ENCODE measurements at regions not wholly inside any gene's neighbourhood (a gene's known extent, or its start where the extent isn't known, plus 50 kb on each side); places are given as distances from the start of the nearest gene placed in this dataset.

- no peak for DNase-seq (ENCODE audit: low read depth)
- H3K4me3 ChIP-seq (ENCODE audit: low read depth, low read length): no peak overlapping the region
- TF ChIP-seq, protein P1, sequence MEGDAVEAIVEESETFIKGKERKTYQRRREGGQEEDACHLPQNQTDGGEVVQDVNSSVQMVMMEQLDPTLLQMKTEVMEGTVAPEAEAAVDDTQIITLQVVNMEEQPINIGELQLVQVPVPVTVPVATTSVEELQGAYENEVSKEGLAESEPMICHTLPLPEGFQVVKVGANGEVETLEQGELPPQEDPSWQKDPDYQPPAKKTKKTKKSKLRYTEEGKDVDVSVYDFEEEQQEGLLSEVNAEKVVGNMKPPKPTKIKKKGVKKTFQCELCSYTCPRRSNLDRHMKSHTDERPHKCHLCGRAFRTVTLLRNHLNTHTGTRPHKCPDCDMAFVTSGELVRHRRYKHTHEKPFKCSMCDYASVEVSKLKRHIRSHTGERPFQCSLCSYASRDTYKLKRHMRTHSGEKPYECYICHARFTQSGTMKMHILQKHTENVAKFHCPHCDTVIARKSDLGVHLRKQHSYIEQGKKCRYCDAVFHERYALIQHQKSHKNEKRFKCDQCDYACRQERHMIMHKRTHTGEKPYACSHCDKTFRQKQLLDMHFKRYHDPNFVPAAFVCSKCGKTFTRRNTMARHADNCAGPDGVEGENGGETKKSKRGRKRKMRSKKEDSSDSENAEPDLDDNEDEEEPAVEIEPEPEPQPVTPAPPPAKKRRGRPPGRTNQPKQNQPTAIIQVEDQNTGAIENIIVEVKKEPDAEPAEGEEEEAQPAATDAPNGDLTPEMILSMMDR (IDR thresholded peaks at IDR 0.05; ENCODE audit: insufficient read depth, low read length): no peak
These were observed 96.0 kb downstream of the RPLP1 start for GRCh38 chr15:69548395-69549180.

- no peak for DNase-seq (ENCODE audit: low read depth)
- no peak overlapping the region for H3K4me3 ChIP-seq (ENCODE audit: low read depth, low read length)
- TF ChIP-seq, protein P1 (IDR thresholded peaks at IDR 0.05; ENCODE audit: insufficient read depth, low read length): no peak
These were observed 98.9 kb downstream of the RPLP1 start for GRCh38 chr15:69551391-69552056.

DNA sequence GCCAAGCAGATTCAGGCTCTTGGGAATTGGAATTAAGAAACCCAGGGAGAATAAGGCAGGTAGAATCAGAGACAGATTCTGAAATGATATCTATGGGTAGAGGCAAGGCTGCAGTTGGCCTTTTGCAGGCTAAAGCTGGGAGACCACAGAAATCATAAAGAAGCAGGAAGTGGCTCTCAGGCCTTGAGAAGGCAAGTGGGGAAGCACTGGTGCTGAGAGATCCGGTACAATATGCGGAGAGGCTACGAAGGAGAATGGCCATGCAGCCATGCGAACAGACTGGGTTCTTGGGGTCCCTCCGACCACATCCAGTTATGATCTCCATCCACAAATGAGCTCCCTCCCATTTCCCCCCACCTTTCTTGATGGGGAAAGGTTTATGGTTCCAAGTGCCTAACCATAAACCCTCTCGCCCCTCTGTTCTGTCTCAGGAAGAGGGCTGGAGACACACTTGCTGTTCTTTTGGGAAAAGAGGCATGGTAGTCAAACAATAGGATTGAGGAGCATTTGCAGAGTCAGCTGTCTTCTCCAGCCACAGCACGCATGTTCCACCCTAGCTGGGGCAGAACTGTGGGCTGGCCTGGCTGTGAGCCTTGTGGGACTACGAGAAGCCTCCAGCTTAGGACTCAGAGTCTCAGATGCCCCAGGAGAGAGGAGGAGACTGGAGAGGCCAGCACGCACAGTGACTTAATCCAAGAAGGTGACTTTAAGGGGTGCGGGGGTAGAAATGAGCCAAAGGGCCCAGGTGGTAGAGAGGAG, 99.6 kb downstream of the RPLP1 start:
- H3K4me3 ChIP-seq (ENCODE audit: low read depth, low read length): no peak overlapping the region
- TF ChIP-seq, protein P1 (IDR thresholded peaks at IDR 0.05; ENCODE audit: insufficient read depth, low read length): no peak
- no peak for DNase-seq (ENCODE audit: low read depth)

DNA sequence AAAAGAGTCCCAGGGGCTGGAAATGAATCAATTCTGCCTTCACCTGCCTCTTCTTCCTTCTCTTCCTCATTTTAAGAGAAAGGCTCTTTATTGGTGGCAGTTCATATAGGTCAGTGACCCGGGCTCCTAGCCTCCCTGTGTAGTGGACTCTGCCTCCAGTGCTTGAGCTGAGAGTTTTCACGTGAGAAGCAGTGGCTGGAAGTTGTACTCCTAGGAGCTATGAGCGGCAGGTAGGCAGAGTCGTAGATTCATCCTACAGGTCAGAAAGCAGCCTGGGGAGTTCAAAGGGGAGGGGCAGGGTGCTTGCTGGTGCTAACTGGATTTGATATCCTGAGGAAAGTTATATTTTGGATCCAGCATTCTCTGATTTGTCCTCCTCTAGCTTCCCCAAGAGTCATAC, 101.1 kb downstream of the RPLP1 start:
- no peak overlapping the region for H3K4me3 ChIP-seq (ENCODE audit: low read depth, low read length)
- no peak for DNase-seq (ENCODE audit: low read depth)
- TF ChIP-seq, protein P1 (IDR thresholded peaks at IDR 0.05; ENCODE audit: insufficient read depth, low read length): no peak

DNA sequence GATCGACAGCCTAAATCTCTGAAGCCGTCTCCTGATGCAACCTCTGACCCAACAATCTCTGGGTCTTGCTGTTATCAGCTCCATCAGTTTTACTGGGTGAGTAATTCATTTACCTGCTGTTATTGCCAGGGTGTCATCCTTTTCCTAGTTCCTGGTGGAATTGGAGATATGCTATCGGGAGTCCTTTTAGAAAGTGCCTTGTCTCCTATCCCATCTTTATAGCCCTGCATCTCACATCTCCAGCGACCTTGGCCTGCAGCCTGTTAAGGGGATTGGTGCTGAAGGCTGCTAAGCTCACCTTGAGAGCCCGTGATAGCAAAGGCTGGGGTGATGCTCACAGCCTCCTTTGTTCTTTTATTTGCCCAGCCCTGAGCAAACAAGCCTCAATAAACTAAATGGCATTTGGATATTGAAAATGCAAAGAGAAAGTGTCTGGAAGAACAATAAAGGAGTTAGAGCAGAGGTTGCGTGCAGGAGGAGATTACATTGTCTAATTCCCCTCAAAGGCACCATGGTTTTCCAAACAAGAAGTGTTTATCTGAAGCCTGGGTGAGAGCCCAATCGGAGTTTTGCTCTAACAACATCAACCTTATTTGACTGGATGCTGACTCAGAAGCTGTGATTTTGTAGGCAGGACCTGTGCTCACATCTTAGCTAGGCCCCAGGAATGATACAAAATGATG, 101.8 kb downstream of the RPLP1 start:
- no peak overlapping the region for H3K4me3 ChIP-seq (ENCODE audit: low read depth, low read length)
- TF ChIP-seq, protein P1 (IDR thresholded peaks at IDR 0.05; ENCODE audit: insufficient read depth, low read length): no peak
- DNase-seq (ENCODE audit: low read depth): peak; percentile 20

GRCh38 chr15:69555080-69555479, 102.5 kb downstream of the RPLP1 start:
- H3K4me3 ChIP-seq (ENCODE audit: low read depth, low read length): no peak overlapping the region
- DNase-seq (ENCODE audit: low read depth): no peak
- TF ChIP-seq, protein P1 (IDR thresholded peaks at IDR 0.05; ENCODE audit: insufficient read depth, low read length): no peak
